NT2/D1 (cell line): ENCODE measurements at regions not wholly inside any gene's neighbourhood (a gene's known extent, or its start where the extent isn't known, plus 50 kb on each side); places are given as distances from the start of the nearest gene placed in this dataset.

Experiments
- SUZ12 ChIP-seq: IDR thresholded peaks from 2 replicates; pipeline ENCODE4 v1.6.1; 2011; ENCODE audit not compliant: insufficient read length, insufficient read depth; ENCODE audit errors: extremely low read depth
- ZNF274 ChIP-seq: IDR thresholded peaks from 2 replicates; pipeline ENCODE4 v1.6.1; 2011; ENCODE audit warnings: mild to moderate bottlenecking, low read depth, low read length

- TF ChIP-seq ZNF274 = no peak
- no peak for TF ChIP-seq SUZ12
These were observed 174.6 kb downstream of the CHRM3 start for GRCh38 chr1:239560921-239561320.
